SK-N-SH (cell line): ENCODE measurements at regions not wholly inside any gene's neighbourhood (a gene's known extent, or its start where the extent isn't known, plus 50 kb on each side); places are given as distances from the start of the nearest gene placed in this dataset.

Source experiments
- CTCF ChIA-PET: fragments of 300-600, 350-600 bp; formaldehyde crosslinking; extraction: SDS; loops from one replicate; lab custom pipeline; 2021; lab: Yijun Ruan, JAX
- POLR2A ChIA-PET: fragments of 350-600 bp; sonication (Branson Sonifier 250); formaldehyde crosslinking; extraction: SDS; loops from one replicate; lab custom pipeline; 2020; ENCODE audit warnings: antibody characterized with exemption, inconsistent platforms; lab: Yijun Ruan, JAX
- DNase-seq: peaks from one replicate; pipeline ENCODE4 v3.0.0; 2012
- H2AFZ ChIP-seq: fragments of 200-600 bp; sonication (generic); 2 replicates; pipeline ENCODE4 v1.8.1; 2016; ENCODE audit warnings: antibody characterized with exemption, mild to moderate bottlenecking, low read depth
- H3F3A ChIP-seq: fragments of 200-600 bp; sonication (generic); replicated peaks from 2 replicates; pipeline ENCODE3; 2016; ENCODE audit warnings: antibody characterized with exemption, mild to moderate bottlenecking; ENCODE audit not compliant: insufficient read depth
- H3K27ac ChIP-seq, 2 experiments: fragments of 200-500 bp in 1 of 2; fragments of 200-600 bp in 1 of 2; sonication (Bioruptor generic) in 1 of 2; sonication (generic), shearing (Covaris generic) in 1 of 2; 2 replicates each; pipeline versions ENCODE4 v1.5.1 to v1.6.1; 2014 to 2016; ENCODE audit warnings: low read depth in 2 of 2, inconsistent platforms in 1 of 2, low read length in 1 of 2, mild to moderate bottlenecking in 1 of 2, mixed read lengths in 1 of 2
- H3K27me3 ChIP-seq: fragments of 200-600 bp; sonication (generic), shearing (Covaris generic); 2 replicates; pipeline ENCODE4 v1.6.1; 2016; ENCODE audit warnings: mixed run types; ENCODE audit not compliant: insufficient read depth
- H3K36me3 ChIP-seq, 2 experiments: fragments of 200-500 bp in 1 of 2; fragments of 200-600 bp in 1 of 2; sonication (Bioruptor generic) in 1 of 2; sonication (generic) in 1 of 2; replicated peaks in 1 of 2; 2 replicates each; pipeline versions ENCODE3 to v1.5.1; 2014 to 2016; ENCODE audit warnings: low read length in 1 of 2, mild to moderate bottlenecking in 1 of 2; ENCODE audit not compliant: insufficient read depth in 2 of 2, control insufficient read depth in 1 of 2
- H3K4me1 ChIP-seq, 2 experiments: fragments of 200-500 bp in 1 of 2; fragments of 200-600 bp in 1 of 2; sonication (Bioruptor generic) in 1 of 2; sonication (generic), shearing (Covaris generic) in 1 of 2; 2 replicates each; pipeline versions ENCODE4 v1.5.1 to v1.6.1; 2014 to 2016; ENCODE audit warnings: low read depth in 1 of 2, low read length in 1 of 2, mixed run types in 1 of 2; ENCODE audit not compliant: insufficient read depth in 2 of 2, control insufficient read depth in 1 of 2
- H3K4me2 ChIP-seq: fragments of 200-600 bp; sonication (generic), shearing (Covaris generic); 2 replicates; pipeline ENCODE4 v1.6.1; 2017; ENCODE audit warnings: mixed run types
- H3K4me3 ChIP-seq, 2 experiments: fragments of 200-500 bp in 1 of 2; fragments of 200-600 bp in 1 of 2; sonication (Bioruptor generic) in 1 of 2; sonication (generic), shearing (Covaris generic) in 1 of 2; 2 replicates each; pipeline versions ENCODE4 v1.5.1 to v1.8.1; 2014 to 2016; ENCODE audit warnings: low read depth in 2 of 2, inconsistent platforms in 1 of 2, low read length in 1 of 2, mild to moderate bottlenecking in 1 of 2, mixed read lengths in 1 of 2, moderate library complexity in 1 of 2
- H3K79me2 ChIP-seq: fragments of 200-600 bp; sonication (generic); 2 replicates; pipeline ENCODE4 v1.8.1; 2017; ENCODE audit warnings: mild to moderate bottlenecking; ENCODE audit not compliant: insufficient read depth
- H3K9ac ChIP-seq: fragments of 200-600 bp; sonication (generic); 2 replicates; pipeline ENCODE4 v1.6.1; 2017; ENCODE audit warnings: mixed run types
- H3K9me2 ChIP-seq: fragments of 200-600 bp; sonication (generic); 2 replicates; pipeline ENCODE4 v1.6.1; 2017; ENCODE audit warnings: mixed run types
- H3K9me3 ChIP-seq: fragments of 200-600 bp; sonication (generic); 2 replicates; pipeline ENCODE4 v1.6.1; 2017; ENCODE audit warnings: mixed run types, mild to moderate bottlenecking, moderate library complexity
- H4K20me1 ChIP-seq: fragments of 200-600 bp; sonication (generic); 2 replicates; pipeline ENCODE4 v1.6.1; 2017; ENCODE audit warnings: mild to moderate bottlenecking, mixed run types; ENCODE audit not compliant: insufficient read depth
- CHD2 ChIP-seq: fragments of 150-350 bp; IDR thresholded peaks from 2 replicates; pipeline ENCODE4 v1.6.1; 2018; ENCODE audit warnings: low read length; ENCODE audit not compliant: partially characterized antibody
- CTCF ChIP-seq: fragments of 200-600 bp; sonication (generic); IDR thresholded peaks from 2 replicates; pipeline ENCODE4 v1.6.1; 2017; ENCODE audit warnings: antibody characterized with exemption, mild to moderate bottlenecking, moderate library complexity
- FOSL2 ChIP-seq: IDR thresholded peaks from 2 replicates; pipeline ENCODE4 v1.4.0; 2012; ENCODE audit warnings: low read depth, mild to moderate bottlenecking, moderate library complexity, borderline replicate concordance
- FOXJ3 ChIP-seq: sonication (generic); formaldehyde crosslinking; IDR thresholded peaks from 2 replicates; pipeline ENCODE4 v1.5.1; 2020; ENCODE audit warnings: mild to moderate bottlenecking, missing genetic modification reagents
- JUND ChIP-seq: IDR thresholded peaks from 2 replicates; pipeline ENCODE4 v1.4.0; 2012
- MAX ChIP-seq: IDR thresholded peaks from 2 replicates; pipeline ENCODE4 v1.4.0; 2012; ENCODE audit warnings: low read depth
- MEF2A ChIP-seq: IDR thresholded peaks from 2 replicates; pipeline ENCODE4 v1.4.0; 2012; ENCODE audit warnings: low read depth, borderline replicate concordance
- NFIC ChIP-seq: IDR thresholded peaks from 2 replicates; pipeline ENCODE4 v1.4.0; 2012; ENCODE audit warnings: borderline replicate concordance
- NRF1 ChIP-seq: IDR thresholded peaks from 2 replicates; pipeline ENCODE4 v1.6.1; 2012; ENCODE audit warnings: low read depth, mild to moderate bottlenecking, low read length
- RCOR1 ChIP-seq: fragments of 150-350 bp; IDR thresholded peaks from 2 replicates; pipeline ENCODE4 v1.6.1; 2017; ENCODE audit warnings: antibody characterized with exemption, low read length
- REST ChIP-seq: IDR thresholded peaks from 2 replicates; pipeline ENCODE4 v1.6.1; 2012; ENCODE audit warnings: mild to moderate bottlenecking, low read depth, low read length, moderate library complexity
- RFX5 ChIP-seq: IDR thresholded peaks from 2 replicates; pipeline ENCODE4 v1.6.1; 2012; ENCODE audit warnings: mild to moderate bottlenecking, improper control_type of control experiment, low read length
- SMC3 ChIP-seq: IDR thresholded peaks from 2 replicates; pipeline ENCODE4 v1.6.1; 2012; ENCODE audit warnings: low read depth, low read length, improper control_type of control experiment
- TAF1 ChIP-seq: IDR thresholded peaks from 2 replicates; pipeline ENCODE4 v1.6.1; 2012; ENCODE audit warnings: low read depth, mild to moderate bottlenecking, low read length, moderate library complexity, borderline replicate concordance
- TCF12 ChIP-seq: IDR thresholded peaks from 2 replicates; pipeline ENCODE4 v1.4.0; 2012
- TEAD4 ChIP-seq: IDR thresholded peaks from 2 replicates; pipeline ENCODE4 v1.4.0; 2012; ENCODE audit warnings: mild to moderate bottlenecking, borderline replicate concordance; ENCODE audit not compliant: insufficient read depth
- USF2 ChIP-seq: fragments of 150-350 bp; IDR thresholded peaks from 2 replicates; pipeline ENCODE4 v1.6.1; 2017; ENCODE audit warnings: antibody characterized with exemption, low read length, low read depth, borderline replicate concordance
- YY1 ChIP-seq: IDR thresholded peaks from 2 replicates; pipeline ENCODE4 v1.4.0; 2012; ENCODE audit warnings: low read depth, mild to moderate bottlenecking
- WGBS: methylation state at CpG from one replicate; pipeline ENCODE4 v1.1.6; 2017; ENCODE audit warnings: low lambda C conversion rate; 5-methylcytosine and 5-hydroxymethylcytosine counted together

GRCh38 chr13:47718556-47718955 is 282.5 kb downstream of the SUCLA2 start:
- Histone ChIP-seq H3F3A (no peaks in the 10 kb centered on the region), H3K9ac (no peak overlapping the region), H3K27ac (no peak overlapping the region), H3K9me3 (no peaks in the 10 kb centered on the region), H3K4me1 (no peaks in the 10 kb centered on the region), H3K79me2 (no peaks in the 10 kb centered on the region), H2AFZ (no peak overlapping the region), H3K4me3 (no peak overlapping the region), H3K9me2 (no peaks in the 10 kb centered on the region), H3K4me2 (no peak overlapping the region), H4K20me1 (no peaks in the 10 kb centered on the region), H3K27me3 (no peaks in the 10 kb centered on the region), H3K36me3 (no peaks in the 10 kb centered on the region)
- no peak for DNase-seq
- TF ChIP-seq NFIC (no peak), MEF2A (no peak), CHD2 (no peak), RCOR1 (no peak), TAF1 (no peak), YY1 (no peak), USF2 (no peak), RFX5 (no peak), FOXJ3 (CRISPR knock-in tag) (no peak), REST (no peak)
- 59% methylated on average over 8 of the region's 8 CpGs for WGBS
- ChIA-PET CTCF (no interaction called here), POLR2A (no interaction called here)

- Histone ChIP-seq H3K9me3 (no peaks in the 10 kb centered on the region), H3F3A (peaks cover 7% of the 10 kb centered on the region), H3K27ac (peak overlapping the region in 1 of 2 experiments; percentile 75; a peak in 2 of 4 replicates), H3K9me2 (no peaks in the 10 kb centered on the region), H3K4me3 (no peak overlapping the region), H3K79me2 (no peaks in the 10 kb centered on the region), H3K4me2 (peak overlapping the region; percentile 27; the same call in 1 of the 2 replicates), H3K27me3 (no peaks in the 10 kb centered on the region), H2AFZ (no peak overlapping the region), H3K9ac (no peak overlapping the region), H3K36me3 (no peaks in the 10 kb centered on the region), H4K20me1 (no peaks in the 10 kb centered on the region), H3K4me1 (peaks cover 0 to 5% of the 10 kb centered on the region in 2 experiments; a peak in 1 of 4 replicates)
- CTCF ChIA-PET, result no interaction called here
- 7% methylated on average over 3 of the region's 3 CpGs for WGBS
- DNase-seq, result no peak
- POLR2A ChIA-PET, result no interaction called here
- TF ChIP-seq TAF1, result no peak
- peak; percentile 86 for TF ChIP-seq JUND
- TF ChIP-seq TEAD4, result peak; percentile 79
- TF ChIP-seq MAX, result peak; percentile 69
- no peak for TF ChIP-seq NRF1
- TF ChIP-seq YY1, result no peak
- no peak for TF ChIP-seq CTCF
- no peak for TF ChIP-seq SMC3
- peak; percentile 86 for TF ChIP-seq FOSL2
- peak; percentile 91 for TF ChIP-seq TCF12
- TF ChIP-seq FOXJ3 (CRISPR knock-in tag), result no peak
- 0 out of 2 replicates have a peak, but pooled peaks have one; percentile 9 for TF ChIP-seq REST
These were observed 292.7 kb downstream of the SUCLA2 start for GRCh38 chr13:47708386-47708785.
